PC-3 (cell line): ENCODE measurements at regions not wholly inside any gene's neighbourhood (a gene's known extent, or its start where the extent isn't known, plus 50 kb on each side); places are given as distances from the start of the nearest gene placed in this dataset.

Experiments
- EZH2 ChIP-seq: fragments of 300-600 bp; sonication (generic); IDR thresholded peaks from one replicate; pipeline ENCODE4 v1.6.1; 2017; ENCODE audit warnings: antibody characterized with exemption, mild to moderate bottlenecking, low read length; ENCODE audit not compliant: unreplicated experiment
- TF ChIP-seq, protein P1 (sequence below): fragments of 300-600 bp; sonication (generic); conservative IDR thresholded peaks from 2 replicates; pipeline ENCODE4 v1.5.1; 2017; ENCODE audit warnings: antibody characterized with exemption, low read depth, mild to moderate bottlenecking, low read length

DNA sequence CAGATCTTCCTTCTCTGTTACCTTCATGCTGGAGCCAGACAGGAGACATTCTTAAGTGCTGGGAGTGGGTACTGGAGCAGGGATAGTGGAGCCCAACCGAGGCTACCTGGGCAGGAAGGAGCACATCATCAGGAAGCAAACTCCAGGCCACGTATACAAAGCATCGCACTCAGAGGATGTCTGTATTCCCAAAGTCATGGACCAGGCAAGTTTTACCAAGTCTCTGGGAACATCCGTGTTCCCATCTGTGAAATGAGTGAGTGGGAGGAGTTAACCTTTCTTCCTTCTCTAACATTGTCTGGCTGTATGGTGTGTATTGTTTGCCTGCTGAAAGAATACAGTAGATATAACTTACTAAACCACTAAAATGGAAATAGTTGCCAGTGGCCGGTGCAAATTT, 175.0 kb upstream of the TMEM45B start:
- TF ChIP-seq, protein P1, sequence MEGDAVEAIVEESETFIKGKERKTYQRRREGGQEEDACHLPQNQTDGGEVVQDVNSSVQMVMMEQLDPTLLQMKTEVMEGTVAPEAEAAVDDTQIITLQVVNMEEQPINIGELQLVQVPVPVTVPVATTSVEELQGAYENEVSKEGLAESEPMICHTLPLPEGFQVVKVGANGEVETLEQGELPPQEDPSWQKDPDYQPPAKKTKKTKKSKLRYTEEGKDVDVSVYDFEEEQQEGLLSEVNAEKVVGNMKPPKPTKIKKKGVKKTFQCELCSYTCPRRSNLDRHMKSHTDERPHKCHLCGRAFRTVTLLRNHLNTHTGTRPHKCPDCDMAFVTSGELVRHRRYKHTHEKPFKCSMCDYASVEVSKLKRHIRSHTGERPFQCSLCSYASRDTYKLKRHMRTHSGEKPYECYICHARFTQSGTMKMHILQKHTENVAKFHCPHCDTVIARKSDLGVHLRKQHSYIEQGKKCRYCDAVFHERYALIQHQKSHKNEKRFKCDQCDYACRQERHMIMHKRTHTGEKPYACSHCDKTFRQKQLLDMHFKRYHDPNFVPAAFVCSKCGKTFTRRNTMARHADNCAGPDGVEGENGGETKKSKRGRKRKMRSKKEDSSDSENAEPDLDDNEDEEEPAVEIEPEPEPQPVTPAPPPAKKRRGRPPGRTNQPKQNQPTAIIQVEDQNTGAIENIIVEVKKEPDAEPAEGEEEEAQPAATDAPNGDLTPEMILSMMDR, result no peak
- no peak for TF ChIP-seq EZH2
